Fibroblast of peridontal ligament (primary cell): ENCODE measurements at regions not wholly inside any gene's neighbourhood (a gene's known extent, or its start where the extent isn't known, plus 50 kb on each side); places are given as distances from the start of the nearest gene placed in this dataset.

Source experiments
- DNase-seq: peaks from one replicate; pipeline ENCODE4 v3.0.0-alpha.2; 2010; ENCODE audit errors: extremely low read depth

DNA sequence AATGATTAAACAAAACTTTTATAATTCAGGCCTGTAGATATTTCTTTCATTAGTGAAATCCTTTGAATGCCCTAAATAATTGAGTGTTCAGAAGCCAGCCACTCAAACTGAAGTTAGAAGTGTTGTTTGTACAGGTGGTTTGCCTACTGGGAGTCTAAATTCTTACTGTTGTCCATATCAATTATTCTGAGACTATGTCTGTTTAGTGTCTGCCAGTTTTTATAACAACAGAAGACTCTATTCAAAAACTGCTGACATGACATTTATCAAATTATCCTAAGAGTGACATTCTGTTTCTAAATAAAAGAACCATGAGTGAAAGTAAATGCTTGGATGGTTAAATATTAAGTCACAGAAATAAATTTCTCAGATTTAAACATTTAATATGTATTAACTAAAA lies 375.1 kb downstream of the FAT4 start:
- no peak for DNase-seq

DNA sequence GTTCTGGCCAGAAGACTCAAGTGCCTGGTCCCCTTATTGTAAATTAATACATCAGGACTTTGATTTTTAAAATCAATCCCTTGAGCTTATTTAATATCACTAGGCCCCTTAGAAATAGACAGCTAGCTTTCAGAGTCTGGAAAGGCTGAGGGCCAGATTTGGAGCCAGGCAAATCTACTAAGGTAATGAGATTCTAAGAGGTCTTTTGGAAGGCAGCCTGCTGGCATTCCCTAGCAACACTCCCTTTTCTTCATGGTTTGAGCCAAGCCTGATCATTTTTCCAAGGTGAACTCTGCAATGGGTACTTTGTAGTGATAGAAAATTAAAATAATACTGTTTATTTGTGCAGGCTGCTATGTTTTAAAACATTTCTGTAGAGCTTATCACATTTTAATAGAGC lies 378.5 kb downstream of the FAT4 start:
- DNase-seq = no peak

DNA sequence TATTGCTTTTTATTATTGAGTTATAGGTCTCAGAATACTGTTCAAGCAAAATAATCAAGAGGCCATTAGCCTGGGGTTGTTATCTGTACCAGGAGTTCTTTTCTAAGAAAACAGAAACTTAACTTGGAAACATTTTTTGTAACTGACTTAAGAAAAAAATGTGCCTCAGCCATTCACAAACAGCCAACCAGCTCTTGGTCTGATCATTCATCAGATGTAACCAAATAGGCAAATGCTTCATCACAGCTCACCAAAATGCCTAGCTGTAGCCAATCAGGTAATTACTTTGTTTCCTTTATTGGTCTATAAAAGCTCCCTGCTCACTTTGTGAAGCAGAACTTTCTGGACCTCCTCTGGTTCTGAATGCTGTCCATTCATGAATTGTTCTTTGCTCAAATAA lies 387.7 kb downstream of the FAT4 start:
- DNase-seq = peak; percentile 39

DNA sequence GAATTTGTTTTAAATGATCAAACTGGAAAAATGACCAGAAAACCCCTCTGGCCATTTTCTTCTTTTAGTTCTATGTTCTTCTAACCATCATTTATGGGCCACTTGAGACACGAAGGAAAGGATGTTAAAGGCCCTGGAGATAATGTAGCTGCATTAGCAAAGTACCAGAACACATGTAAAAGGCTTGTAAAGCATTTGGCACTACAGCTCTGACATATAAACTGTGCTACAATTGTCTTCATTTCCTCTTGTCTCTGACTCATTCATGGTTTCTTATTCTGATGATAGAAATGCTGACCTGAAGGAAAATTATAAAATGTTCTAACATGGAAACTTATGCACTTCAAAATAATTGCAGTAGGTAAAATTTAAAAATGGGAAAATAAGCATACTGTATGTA lies 388.7 kb downstream of the FAT4 start:
- peak; percentile 56 for DNase-seq

DNA sequence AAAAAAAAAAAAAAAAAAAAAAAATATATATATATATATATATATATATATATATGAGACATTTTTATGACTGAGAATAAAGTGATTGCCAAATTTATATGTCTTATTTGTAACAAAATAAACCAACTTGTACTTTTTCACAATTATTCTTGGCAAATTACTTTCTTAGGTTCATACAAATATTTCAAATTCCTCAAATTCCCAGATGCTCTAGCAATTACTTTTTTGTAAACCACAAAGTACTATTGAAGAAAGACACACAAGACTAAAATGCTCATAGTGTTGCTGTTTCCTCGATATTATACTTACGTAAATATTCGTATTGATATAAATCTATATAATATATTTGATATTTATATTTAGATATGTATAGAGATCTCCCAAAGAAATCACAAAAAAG lies 390.0 kb downstream of the FAT4 start:
- no peak for DNase-seq

DNA sequence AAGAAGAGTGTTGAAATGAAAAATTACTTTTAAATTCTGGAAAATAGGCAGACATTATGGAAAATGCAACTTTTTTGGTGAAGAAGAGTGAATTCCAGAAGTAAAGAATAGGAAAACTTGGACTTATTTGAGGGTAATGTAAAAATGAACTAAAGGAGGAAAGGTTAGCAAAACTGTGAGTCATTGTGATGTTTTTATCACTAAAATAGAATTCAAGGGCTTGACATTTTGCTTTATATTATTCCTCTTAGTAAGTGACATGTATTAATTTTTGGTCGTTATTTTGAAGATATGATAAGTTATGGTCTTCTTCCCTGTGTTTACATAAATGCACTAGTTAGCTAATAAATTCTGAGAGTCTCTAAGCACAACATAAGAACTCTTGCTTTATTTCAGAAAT lies 390.9 kb downstream of the FAT4 start:
- no peak for DNase-seq

DNA sequence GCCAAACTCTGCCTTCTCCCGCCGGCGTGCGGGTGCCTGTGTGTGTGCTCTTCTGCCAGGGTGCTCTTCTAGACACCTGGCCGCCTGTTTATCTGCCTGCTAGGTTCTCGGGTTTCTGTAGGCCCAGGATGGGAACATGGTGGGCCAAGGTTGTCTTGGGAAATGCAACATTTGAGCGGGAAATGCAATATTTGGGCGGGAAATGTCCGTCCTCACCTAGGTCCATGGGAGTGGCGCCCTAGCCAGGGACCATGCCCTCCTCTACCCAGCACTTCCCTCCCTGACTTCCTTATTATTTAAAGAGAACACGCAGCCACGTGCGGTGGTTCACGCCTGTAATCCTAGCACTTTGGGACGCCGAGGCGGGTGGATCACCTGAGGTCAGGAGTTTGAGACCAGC lies 392.6 kb downstream of the FAT4 start:
- DNase-seq = no peak

DNA sequence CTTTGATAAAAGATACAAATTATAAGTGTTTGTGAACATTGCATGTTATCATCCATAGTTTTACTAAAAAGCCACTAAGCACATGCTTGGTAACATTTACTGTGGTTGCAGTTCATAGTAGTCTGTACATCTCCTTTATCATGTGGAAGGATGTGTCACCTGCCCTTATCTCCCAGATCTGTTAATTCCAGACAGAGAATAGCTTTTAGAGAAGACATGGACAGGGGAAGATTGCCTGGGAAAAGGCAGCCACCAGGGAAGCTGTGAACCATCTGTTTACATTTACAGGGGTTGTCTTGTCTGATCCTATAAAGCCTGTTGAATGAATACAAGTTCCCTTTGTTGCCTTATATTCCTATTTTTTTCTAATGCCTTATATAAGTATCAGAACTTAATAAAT lies 396.0 kb downstream of the FAT4 start:
- no peak for DNase-seq

DNA sequence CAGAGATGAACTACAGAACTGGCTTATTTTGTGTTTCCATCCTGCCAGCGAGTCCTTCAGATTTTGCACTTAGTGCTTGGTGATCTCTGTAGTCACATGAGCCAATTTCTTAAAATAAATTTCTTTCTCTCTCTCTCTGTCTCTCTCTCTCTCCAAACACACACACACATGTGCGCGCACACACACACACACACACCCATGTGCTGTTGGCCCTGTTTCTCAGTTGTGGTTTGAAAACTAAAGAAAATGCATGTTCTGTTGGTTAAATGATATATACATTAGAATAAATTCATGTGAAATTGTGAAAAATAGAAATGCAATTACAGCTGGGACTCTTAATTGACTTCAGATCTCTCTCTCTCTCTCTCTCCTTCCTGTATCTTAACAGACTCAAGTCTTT lies 399.3 kb downstream of the FAT4 start:
- no peak for DNase-seq

DNA sequence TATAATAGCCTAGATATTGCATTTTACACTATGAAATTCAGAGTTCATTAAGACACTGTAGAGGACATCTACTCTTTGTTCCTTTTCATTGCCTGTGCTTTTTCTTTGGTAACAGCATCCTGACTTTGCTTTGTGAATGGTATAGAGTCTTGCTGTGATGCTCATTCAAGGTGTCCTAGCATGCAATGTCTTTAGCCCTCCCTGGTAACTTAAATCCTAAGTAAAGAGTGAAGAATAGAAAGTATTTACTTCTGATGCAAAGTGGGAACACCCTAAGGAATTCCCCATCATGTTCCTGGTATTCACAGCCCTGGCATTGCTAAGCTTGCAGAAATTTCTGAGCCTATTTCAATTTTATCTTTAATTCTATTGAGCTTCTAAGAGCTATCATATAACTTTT lies 400.1 kb downstream of the FAT4 start:
- peak; percentile 75 for DNase-seq

DNA sequence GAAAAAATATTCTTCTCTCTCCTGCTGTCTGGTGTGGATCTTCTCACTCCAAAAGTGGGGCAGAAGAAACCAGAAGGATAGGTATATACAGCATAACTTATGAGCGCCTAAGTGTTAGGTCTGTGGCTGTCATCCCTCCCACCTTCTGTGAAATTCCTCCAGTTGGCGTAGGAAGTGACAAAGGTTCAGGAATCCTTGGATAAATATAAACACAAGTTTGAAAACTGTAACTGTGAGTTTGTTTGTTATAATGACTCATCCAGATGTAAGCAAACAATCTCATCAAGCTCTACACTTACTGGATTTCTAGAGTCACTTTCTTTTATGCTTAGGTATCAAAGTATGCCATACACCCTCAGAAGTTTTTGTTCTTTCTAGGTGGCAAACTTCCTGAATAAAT lies 405.2 kb downstream of the FAT4 start:
- DNase-seq = no peak

DNA sequence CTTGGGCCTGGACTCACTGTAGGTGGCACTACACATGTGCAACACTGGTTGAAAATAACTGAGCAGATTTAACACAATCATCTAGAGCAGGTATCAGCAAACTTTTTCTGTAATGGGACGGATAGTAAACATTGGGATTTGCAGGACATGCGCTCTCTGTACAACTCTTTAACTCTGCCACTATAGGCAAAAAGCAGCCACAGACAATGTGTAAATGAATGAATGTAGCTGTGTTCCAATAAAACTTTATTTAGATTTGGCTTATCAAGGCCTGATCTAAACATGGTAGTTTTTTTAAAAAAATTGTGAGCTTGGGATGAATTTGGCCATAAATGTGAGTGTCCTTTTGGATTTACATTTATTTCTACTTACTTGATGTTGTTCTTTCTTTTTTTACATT lies 407.3 kb downstream of the FAT4 start:
- no peak for DNase-seq

DNA sequence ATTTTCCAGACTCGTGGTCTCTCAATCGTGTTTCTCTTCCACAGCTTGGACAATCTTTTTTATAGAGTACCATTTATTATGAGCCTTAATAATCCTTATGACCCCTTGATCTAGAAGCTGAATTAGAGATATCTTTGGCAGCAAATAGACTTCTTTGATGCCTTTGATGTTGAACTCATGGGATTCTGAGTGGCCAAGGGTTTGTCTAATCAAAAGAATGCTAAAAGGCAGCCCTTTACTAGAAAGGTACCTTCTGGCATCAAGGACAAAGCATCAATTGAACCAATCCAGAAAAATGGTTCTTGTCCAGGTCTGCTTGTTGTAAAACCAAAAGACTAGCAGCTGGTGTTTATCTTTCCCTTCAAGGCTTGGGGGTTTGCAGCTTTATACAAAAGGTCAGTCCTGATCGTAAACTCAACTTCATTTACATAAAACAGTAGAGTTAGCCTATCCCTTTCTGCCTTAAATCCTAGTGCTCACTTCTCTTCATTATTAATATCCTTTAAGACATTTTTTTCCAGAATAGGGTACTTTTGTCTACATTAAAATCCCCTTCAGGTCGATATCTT lies 411.3 kb downstream of the FAT4 start:
- DNase-seq = no peak

DNA sequence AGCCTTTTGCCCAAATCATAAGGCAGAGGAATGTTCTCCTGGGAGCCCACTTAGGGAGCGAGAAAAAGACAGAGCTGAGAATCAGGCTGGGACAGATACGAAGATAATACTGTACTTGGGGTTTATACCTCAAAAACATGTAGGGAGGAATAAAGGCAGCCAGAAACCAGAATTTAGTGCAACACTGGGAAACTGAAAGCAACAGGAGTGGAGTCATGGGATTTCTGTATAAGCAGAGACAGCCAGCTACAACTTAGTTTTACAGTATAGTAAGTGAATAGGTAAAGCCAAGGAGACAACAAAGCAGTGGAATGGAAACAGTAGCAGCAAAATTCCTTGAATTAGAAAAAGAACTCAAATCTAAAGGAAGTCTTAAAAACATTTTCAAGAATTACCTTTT lies 413.2 kb downstream of the FAT4 start:
- DNase-seq = peak; percentile 56

DNA sequence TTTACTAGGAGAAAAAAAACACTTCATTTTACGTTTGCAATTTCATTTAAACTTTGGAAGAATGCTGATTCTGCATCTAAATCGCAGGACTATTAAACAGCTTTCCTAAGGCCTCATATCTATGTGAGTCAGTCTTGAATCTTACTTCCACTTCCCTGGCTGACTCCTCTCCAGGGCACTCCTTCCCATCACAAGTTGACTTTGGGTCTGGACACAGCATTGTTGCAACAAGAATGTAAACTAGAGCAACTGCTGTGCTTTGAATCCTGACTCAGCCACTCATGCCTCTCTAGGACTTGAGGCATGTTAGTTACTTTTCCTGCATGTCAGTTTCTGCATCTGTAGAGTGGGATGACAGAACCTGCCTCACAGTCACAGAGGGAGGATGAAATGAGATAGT lies 413.8 kb downstream of the FAT4 start:
- DNase-seq = peak; percentile 94

DNA sequence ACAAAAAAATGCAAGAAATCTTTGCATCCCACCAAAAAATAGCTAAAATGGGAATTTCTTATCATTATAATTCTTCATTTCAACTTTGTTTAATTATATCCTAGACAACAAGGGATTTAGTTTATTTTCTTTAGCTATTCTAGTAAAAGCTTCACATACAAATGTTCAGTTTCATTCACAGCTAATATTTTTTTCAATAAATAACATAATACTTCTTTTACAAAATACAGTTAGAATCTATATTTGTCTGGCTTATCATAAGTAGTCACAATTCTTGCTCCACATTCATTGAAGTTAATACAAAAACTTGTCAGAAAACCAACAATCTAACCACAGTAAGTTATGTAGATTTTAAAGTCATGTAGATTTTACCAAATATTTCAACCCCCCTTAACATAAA lies 414.4 kb downstream of the FAT4 start:
- DNase-seq = no peak

DNA sequence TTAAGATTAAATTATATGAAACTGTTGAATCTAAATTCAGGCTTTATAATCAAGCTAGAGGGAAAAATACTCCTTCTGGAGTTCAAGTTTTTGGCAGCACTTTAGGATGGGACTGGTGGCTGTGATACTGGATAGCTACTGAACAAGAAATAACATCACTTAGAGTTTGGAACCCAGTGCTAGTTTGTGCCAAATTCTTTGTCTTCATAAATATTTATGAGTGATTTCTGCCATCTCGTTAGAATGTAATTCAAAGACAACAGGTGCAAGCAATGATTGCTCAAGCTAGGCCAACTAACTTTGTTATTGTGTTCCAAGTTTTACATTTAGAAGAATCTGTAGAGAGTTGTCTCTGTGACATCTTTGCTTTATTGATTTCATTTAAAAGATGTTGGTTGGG lies 417.9 kb downstream of the FAT4 start:
- no peak for DNase-seq

DNA sequence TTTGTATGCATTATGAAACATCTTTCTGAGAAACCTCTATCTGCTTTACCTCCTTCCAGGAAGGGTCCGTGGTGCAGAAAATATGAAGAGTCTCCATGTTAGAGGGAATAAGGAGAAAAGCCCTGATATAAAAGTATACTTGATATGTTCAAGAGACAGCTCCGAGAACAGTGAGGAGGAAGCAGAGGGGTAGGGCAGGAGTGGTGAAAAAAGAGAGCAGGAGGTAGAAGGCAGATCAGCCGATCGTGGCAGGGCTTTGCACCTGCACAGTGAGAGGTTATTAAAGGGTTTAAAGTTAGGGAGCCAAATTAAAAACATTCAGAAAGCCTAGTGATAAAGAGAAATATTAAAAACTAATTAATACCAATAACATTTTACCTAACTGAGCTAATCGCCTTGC lies 419.7 kb downstream of the FAT4 start:
- DNase-seq = no peak

DNA sequence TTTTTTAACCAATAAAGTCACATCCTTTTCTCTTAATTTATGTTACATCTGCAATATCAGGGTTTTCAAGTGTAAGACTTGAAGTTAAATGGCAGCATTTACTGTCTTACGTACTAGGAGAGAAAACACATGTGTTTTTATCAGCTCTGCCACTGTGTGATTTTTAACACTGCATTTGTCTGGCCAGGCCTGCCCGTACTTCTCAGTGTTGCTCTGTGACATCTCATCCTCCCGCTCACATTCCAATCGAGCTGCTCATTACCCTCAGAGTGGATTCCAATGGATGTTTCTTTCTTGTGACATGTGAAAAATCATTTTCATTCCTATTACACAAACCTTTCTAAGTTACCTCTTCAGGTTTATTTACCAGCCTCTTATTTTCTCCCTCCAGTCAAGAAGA lies 420.3 kb downstream of the FAT4 start:
- DNase-seq = peak; percentile 82

DNA sequence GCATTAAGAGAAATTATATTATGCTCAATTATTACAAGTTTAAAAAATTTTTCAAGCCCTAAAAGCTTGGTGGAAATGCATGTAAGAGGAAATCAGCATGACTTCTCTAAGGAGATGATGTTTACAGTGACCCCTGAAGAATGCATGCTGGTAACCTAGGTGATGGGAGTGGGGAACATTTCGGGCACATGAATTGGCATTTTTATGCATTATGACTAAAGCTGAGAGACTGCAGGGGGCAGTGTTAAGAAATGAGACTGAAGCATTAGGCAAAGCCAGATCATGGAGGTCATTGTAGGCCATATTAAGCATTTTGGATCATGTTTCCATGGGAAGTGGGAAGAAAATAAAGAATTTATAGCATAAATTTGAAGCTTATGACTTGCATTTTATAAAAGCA lies 421.3 kb downstream of the FAT4 start:
- peak; percentile 52 for DNase-seq

DNA sequence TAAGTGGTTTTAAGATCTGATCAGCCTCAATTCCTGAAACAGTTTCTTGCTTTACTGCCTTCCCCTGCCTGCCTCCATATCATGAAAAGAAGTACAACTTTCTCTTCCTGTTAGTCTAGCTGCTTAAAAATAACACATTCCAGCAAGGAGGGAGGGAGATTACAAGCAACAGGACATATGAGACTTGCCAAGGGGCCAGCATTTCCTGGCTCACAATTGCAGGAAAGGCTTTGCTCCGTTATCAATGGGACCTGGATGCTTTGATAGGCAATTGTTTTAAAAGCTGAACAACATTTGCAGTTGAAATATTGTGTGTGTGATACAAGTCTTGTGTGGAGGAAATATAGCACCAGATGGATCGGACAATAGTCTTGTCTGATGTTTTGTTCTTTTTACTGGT lies 425.0 kb downstream of the FAT4 start:
- DNase-seq = peak; percentile 20

DNA sequence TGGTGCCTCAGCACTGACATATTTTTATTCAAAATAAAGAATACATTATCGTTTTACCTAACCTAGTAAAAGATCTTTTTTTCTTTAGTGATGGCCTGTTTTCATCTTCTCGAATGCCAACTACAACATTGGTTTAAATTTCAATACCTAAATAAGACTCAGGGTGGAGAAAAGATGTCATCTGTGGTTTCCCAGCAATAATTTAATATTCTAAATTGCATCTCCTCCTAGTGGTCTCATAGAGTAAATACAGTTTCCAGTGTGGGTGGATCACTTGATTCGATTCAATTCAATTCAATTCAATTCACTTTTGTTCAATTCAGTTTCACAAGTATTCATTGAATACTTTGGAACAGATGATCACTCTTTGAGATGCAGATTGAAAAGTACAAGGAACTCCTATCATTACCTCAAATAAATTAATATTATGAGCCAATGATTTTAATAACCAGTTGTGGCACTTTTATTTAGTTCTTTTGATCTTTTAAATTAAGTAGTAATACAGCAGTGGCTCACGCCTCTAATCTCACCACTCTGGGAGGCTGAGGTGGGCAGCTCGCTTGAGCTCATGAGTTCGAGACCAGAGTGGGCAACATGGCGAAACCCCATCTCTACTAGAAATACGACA lies 427.2 kb downstream of the FAT4 start:
- peak; percentile 73 for DNase-seq

DNA sequence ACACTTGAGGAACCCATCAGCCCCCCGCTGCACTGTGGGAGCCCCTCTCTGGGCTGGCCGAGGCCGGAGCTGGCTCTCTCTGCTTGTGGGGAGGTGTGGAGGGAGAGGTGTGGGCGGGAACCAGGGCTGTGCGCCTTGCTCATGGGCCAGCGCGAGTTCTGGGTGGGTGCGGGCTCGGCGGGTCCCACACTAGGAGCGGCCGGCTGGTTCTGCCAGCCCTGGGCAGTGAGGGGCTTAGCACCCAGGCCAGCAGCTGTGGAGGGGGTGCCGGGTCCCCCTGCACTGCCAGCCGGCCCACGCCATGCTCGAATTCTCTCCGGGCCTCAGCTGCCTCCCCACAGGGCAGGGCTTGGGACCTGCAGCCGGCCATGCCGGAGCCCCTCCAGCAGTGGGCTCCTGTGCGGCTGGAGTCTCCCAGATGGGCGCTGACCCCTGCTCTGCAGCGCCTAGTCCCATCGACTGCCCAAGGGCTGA lies 430.2 kb downstream of the FAT4 start:
- DNase-seq = no peak

DNA sequence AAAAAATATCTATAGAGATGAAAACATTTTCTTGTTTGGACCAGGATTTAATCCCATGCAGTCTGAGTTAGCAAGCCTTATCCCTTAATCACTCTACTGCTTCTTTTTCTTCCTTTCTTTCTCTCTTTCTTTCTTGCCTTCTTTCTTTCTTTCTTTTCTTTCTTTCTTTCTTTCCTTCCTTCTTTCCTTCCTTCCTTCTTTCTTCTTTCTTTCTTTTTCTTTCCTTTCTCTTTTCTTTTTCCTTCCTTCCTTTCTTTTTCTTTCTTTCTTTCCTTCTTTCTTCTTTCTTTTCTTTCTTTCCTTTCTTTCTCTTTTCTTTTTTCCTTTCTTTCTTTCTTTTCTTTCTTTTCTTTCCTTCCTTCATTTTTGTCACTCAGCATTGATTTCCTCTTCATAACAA lies 434.6 kb downstream of the FAT4 start:
- no peak for DNase-seq
